ENCODE measurements at regions not wholly inside any gene's neighbourhood (a gene's known extent, or its start where the extent isn't known, plus 50 kb on each side); places are given as distances from the start of the nearest gene placed in this dataset.

GRCh38 chr5:7074176-7074575, 321.8 kb upstream of the ADCY2 start:
- no peaks in the 10 kb centered on the region for H3K9me3 ChIP-seq (replicated peaks in 1 of 2; ENCODE audit: control insufficient read depth in 1 of 2, insufficient read depth in 1 of 2, low read length in 2 of 2)
- no peaks in the 10 kb centered on the region for H3K27me3 ChIP-seq (ENCODE audit: control insufficient read depth in 2 of 2, insufficient read depth in 2 of 2, low read length in 2 of 2)
- no peaks in the 10 kb centered on the region for H3K79me2 ChIP-seq (ENCODE audit: insufficient read depth, low read length)
- H3K36me3 ChIP-seq (replicated peaks in 1 of 2; ENCODE audit: control insufficient read depth in 1 of 2, insufficient read depth in 2 of 2, low read length in 2 of 2), result no peaks in the 10 kb centered on the region
- H3K4me1 Mint-ChIP-seq, result no peaks in the 10 kb centered on the region
- DNase-seq, result no peak
- no peak overlapping the region for H3K4me2 ChIP-seq (replicated peaks; ENCODE audit: extremely low read depth, low read length, poor library complexity, severe bottlenecking)
- intact Hi-C loops (cut with micrococcal nuclease), result no loop called here
- H3K4me3 Mint-ChIP-seq, result no peak overlapping the region
- H3K36me3 Mint-ChIP-seq, result no peaks in the 10 kb centered on the region
- no peak overlapping the region for H3K9ac ChIP-seq (ENCODE audit: insufficient read depth, low read length, poor library complexity, severe bottlenecking)
- no peak overlapping the region for H2AFZ ChIP-seq (ENCODE audit: insufficient read depth, low read depth, low read length, poor library complexity, severe bottlenecking)
- no peaks in the 10 kb centered on the region for H3K9me3 Mint-ChIP-seq
- no peak overlapping the region for H3K27ac Mint-ChIP-seq
- no peak for TF ChIP-seq CTCF (IDR thresholded peaks at IDR 0.05)
- peaks cover 0 to 4% (median 4%) of the 10 kb centered on the region in 3 donors for H3K27me3 Mint-ChIP-seq (ENCODE audit: low read depth in 3 of 3)
- WGBS (ENCODE audit: insufficient coverage), result no CpG with 5 or more reads among the region's 1 CpG
- no peak overlapping the region for H3K4me3 ChIP-seq (replicated peaks in 1 of 3; ENCODE audit: low read depth in 2 of 3, low read length in 3 of 3)
- H3K27ac ChIP-seq (ENCODE audit: low read depth in 1 of 2, low read length in 2 of 2), result no peak overlapping the region
- no peaks in the 10 kb centered on the region for H3K4me1 ChIP-seq (ENCODE audit: control insufficient read depth in 1 of 2, insufficient read depth in 2 of 2, low read length in 2 of 2)
- H4K20me1 ChIP-seq (ENCODE audit: insufficient read depth, low read length), result no peaks in the 10 kb centered on the region

- intact Hi-C loops (cut with micrococcal nuclease), result no loop called here
- Histone ChIP-seq H3K9me3 (replicated peaks in 1 of 2; ENCODE audit: control insufficient read depth in 1 of 2, insufficient read depth in 1 of 2, low read length in 2 of 2) (no peaks in the 10 kb centered on the region), H3K4me3 (replicated peaks in 1 of 3; ENCODE audit: low read depth in 2 of 3, low read length in 3 of 3) (no peak overlapping the region), H3K27me3 (ENCODE audit: control insufficient read depth in 2 of 2, insufficient read depth in 2 of 2, low read length in 2 of 2) (no peaks in the 10 kb centered on the region), H3K9ac (ENCODE audit: insufficient read depth, low read length, poor library complexity, severe bottlenecking) (no peak overlapping the region), H3K4me1 (ENCODE audit: control insufficient read depth in 1 of 2, insufficient read depth in 2 of 2, low read length in 2 of 2) (no peaks in the 10 kb centered on the region), H3K79me2 (ENCODE audit: insufficient read depth, low read length) (no peaks in the 10 kb centered on the region), H3K36me3 (replicated peaks in 1 of 2; ENCODE audit: control insufficient read depth in 1 of 2, insufficient read depth in 2 of 2, low read length in 2 of 2) (no peaks in the 10 kb centered on the region), H3K4me2 (replicated peaks; ENCODE audit: extremely low read depth, low read length, poor library complexity, severe bottlenecking) (no peak overlapping the region), H3K27ac (ENCODE audit: low read depth in 1 of 2, low read length in 2 of 2) (no peak overlapping the region), H4K20me1 (ENCODE audit: insufficient read depth, low read length) (no peaks in the 10 kb centered on the region), H2AFZ (ENCODE audit: insufficient read depth, low read depth, low read length, poor library complexity, severe bottlenecking) (no peak overlapping the region)
- H3K4me1 Mint-ChIP-seq, result no peaks in the 10 kb centered on the region
- WGBS (ENCODE audit: insufficient coverage), result no CpG with 5 or more reads among the region's 1 CpG
- H3K9me3 Mint-ChIP-seq, result no peaks in the 10 kb centered on the region
- no peak overlapping the region for H3K27ac Mint-ChIP-seq
- peaks cover 0 to 4% (median 4%) of the 10 kb centered on the region in 3 donors for H3K27me3 Mint-ChIP-seq (ENCODE audit: low read depth in 3 of 3)
- no peak overlapping the region for H3K4me3 Mint-ChIP-seq
- H3K36me3 Mint-ChIP-seq, result no peaks in the 10 kb centered on the region
- TF ChIP-seq CTCF (IDR thresholded peaks at IDR 0.05), result no peak
- no peak for DNase-seq
Observed at GRCh38 chr5:7075470-7075869, 320.5 kb upstream of the ADCY2 start.
